ENCODE measurements at regions not wholly inside any gene's neighbourhood (a gene's known extent, or its start where the extent isn't known, plus 50 kb on each side); places are given as distances from the start of the nearest gene placed in this dataset.

DNA sequence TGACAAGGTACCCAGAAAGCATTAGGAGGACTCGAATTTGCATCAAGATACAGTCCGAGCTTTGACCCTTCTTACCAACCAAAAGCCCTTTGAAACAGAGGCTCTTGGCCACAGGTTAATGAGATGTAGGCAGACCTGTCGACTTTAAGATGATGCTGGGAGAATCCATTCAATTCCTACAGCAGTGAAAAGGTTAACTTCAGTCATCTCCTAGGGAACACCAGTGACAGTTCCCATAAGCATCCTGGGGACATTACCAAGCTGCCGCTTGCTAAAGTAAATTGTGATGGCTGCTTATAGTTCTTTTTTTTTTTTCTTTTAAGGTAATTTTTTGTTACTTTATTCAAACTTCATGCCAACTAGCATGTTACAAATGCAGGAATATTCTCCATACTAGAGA, 379.3 kb downstream of the SOX11 start:
- TF ChIP-seq, protein P1, sequence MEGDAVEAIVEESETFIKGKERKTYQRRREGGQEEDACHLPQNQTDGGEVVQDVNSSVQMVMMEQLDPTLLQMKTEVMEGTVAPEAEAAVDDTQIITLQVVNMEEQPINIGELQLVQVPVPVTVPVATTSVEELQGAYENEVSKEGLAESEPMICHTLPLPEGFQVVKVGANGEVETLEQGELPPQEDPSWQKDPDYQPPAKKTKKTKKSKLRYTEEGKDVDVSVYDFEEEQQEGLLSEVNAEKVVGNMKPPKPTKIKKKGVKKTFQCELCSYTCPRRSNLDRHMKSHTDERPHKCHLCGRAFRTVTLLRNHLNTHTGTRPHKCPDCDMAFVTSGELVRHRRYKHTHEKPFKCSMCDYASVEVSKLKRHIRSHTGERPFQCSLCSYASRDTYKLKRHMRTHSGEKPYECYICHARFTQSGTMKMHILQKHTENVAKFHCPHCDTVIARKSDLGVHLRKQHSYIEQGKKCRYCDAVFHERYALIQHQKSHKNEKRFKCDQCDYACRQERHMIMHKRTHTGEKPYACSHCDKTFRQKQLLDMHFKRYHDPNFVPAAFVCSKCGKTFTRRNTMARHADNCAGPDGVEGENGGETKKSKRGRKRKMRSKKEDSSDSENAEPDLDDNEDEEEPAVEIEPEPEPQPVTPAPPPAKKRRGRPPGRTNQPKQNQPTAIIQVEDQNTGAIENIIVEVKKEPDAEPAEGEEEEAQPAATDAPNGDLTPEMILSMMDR (IDR thresholded peaks at IDR 0.05 in 4 of 5, conservative IDR thresholded peaks at IDR 0.05 in 1 of 5) = no peak
- no peak for TF ChIP-seq POLR2A (IDR thresholded peaks at IDR 0.05)
- no peaks in the 10 kb centered on the region for H3K9me3 ChIP-seq
- intact Hi-C loops (cut with DNase I; ENCODE audit: low total_unique reads) = no loop called here
- no peaks in the 10 kb centered on the region for H3K27me3 ChIP-seq
- no peak for ATAC-seq
- DNase-seq = no peak
- H3K36me3 ChIP-seq = no peaks in the 10 kb centered on the region
- H3K27ac ChIP-seq = no peak overlapping the region
- in situ Hi-C loops (cut with MboI; ENCODE audit: low sequenced_read_pairs in 4 of 4) = no loop called here
- H3K4me3 ChIP-seq = no peak overlapping the region
- H3K4me1 ChIP-seq = no peaks in the 10 kb centered on the region

DNA sequence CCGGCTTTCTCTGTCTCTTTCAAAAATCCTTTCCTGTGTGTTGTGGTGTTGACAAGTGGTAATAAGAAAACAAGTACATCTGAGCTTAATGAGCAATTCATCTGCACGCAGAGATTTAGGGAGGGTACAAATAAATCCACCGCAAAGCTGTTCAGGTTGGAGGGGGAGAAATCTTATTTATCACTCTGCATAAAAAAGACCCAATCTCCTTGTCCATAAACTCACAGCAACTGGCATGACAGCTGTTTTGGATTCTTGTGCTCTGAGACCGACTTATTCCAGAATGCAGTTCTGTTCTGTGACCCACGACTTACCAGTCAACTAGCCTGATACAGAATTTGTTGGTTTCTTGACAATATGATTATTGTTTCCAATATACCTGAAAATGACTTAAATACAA, 380.1 kb downstream of the SOX11 start:
- H3K4me1 ChIP-seq = no peaks in the 10 kb centered on the region
- H3K36me3 ChIP-seq = no peaks in the 10 kb centered on the region
- no peak for DNase-seq
- H3K4me3 ChIP-seq = no peak overlapping the region
- H3K27ac ChIP-seq = no peak overlapping the region
- intact Hi-C loops (cut with DNase I; ENCODE audit: low total_unique reads) (no loop called here), in situ Hi-C loops (cut with MboI; ENCODE audit: low sequenced_read_pairs in 4 of 4) (no loop called here)
- TF ChIP-seq POLR2A (IDR thresholded peaks at IDR 0.05) = no peak
- TF ChIP-seq, protein P1 (IDR thresholded peaks at IDR 0.05 in 4 of 5, conservative IDR thresholded peaks at IDR 0.05 in 1 of 5) = no peak
- ATAC-seq = no peak
- H3K9me3 ChIP-seq = no peaks in the 10 kb centered on the region
- no peaks in the 10 kb centered on the region for H3K27me3 ChIP-seq

DNA sequence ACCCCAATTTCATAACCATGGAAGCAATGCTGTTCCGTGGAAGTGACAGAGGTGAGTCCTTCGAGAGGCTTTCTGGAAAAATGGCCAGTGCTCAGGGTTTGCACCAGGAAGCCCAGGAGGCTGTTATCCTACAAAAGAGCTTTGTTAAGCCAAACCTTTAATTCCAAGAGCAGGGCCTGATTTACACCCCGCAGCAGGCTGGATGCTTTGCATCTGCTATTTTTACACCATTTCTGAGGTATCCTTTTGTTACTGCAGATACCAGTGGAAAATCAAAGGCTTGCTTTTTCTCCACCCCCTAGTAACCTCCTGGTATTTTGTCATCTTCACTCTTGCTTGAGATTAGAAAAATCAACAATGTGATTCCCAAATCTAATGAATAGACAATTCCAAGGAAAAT, 380.6 kb downstream of the SOX11 start:
- TF ChIP-seq, protein P1 (IDR thresholded peaks at IDR 0.05 in 4 of 5, conservative IDR thresholded peaks at IDR 0.05 in 1 of 5) = no peak
- no peak for TF ChIP-seq POLR2A (IDR thresholded peaks at IDR 0.05)
- no peak overlapping the region for H3K27ac ChIP-seq
- no peak for ATAC-seq

DNA sequence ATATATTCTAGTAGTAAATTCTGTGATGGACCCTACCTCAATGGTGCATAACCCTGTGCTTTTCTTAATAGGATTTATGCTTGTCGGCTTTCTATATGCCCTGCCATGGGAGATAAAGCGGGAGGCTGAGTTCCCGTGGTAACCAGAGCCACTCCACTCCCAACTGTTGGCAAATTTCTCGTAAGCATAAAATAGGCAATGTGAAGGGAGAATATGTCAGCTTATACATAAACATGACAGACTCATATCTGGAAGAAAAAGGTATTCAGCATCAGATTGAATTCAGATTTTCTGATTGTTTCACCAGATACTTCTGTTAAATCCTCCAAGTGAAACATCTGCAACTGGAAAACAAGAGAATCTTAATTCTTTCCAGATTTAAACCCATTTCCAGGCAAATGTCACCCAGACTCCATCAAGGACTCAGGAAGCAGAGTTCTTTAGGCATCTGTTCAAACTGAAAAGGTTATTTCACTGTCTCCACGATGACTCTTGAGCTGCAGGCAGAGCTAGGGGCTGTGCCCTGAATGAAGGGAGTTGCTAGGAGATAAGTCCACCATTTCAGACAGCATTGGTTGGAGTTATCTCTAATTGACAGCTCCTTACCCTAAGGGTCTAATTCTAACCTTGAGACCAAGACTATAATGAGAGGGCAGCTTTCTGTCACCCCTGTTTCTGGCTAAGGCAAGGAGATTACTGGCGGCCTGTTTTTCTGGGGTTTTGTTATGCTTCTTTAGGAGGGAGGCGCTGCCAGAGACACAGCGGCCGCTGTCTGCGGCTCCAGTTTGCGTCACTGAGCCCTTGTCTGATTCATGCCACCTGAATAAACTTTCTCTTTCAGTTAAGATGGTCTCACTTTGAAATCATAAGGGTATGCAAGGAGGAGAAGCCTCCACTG, 381.3 kb downstream of the SOX11 start:
- intact Hi-C loops (cut with DNase I; ENCODE audit: low total_unique reads) (no loop called here), in situ Hi-C loops (cut with MboI; ENCODE audit: low sequenced_read_pairs in 4 of 4) (no loop called here)
- no peak overlapping the region for H3K4me3 ChIP-seq
- TF ChIP-seq POLR2A (IDR thresholded peaks at IDR 0.05) = no peak
- TF ChIP-seq, protein P1 (IDR thresholded peaks at IDR 0.05 in 4 of 5, conservative IDR thresholded peaks at IDR 0.05 in 1 of 5) = no peak
- H3K36me3 ChIP-seq = no peaks in the 10 kb centered on the region
- H3K27ac ChIP-seq = no peak overlapping the region
- no peaks in the 10 kb centered on the region for H3K4me1 ChIP-seq
- ATAC-seq (no peak), DNase-seq (no peak)
- no peaks in the 10 kb centered on the region for H3K27me3 ChIP-seq
- no peaks in the 10 kb centered on the region for H3K9me3 ChIP-seq

More for the DNA sequence above, 380.6 kb downstream of the SOX11 start:
- Histone ChIP-seq H3K36me3 (no peaks in the 10 kb centered on the region), H3K9me3 (no peaks in the 10 kb centered on the region), H3K4me3 (no peak overlapping the region), H3K27me3 (no peaks in the 10 kb centered on the region), H3K4me1 (no peaks in the 10 kb centered on the region)
- no peak for DNase-seq
- intact Hi-C loops (cut with DNase I; ENCODE audit: low total_unique reads) (no loop called here), in situ Hi-C loops (cut with MboI; ENCODE audit: low sequenced_read_pairs in 4 of 4) (no loop called here)

Data from gastrocnemius medialis (tissue), 4 donors.